Calu3 (cell line): ENCODE measurements at regions not wholly inside any gene's neighbourhood (a gene's known extent, or its start where the extent isn't known, plus 50 kb on each side); places are given as distances from the start of the nearest gene placed in this dataset.

Source experiments
- BruUV-seq: library from RNA; stranded (reverse); fragments of 400-500 nt; replicated peaks from 2 replicates; lab custom pipeline; 2021; lab: Mats Ljungman, UMichigan
- CTCF ChIA-PET: fragments of 300-600 bp; sonication (Branson Sonifier 250); formaldehyde crosslinking; loops from one replicate; lab custom pipeline; 2022; ENCODE audit warnings: antibody characterized with exemption; lab: Charles Lee
- DNase-seq: peaks from one replicate; pipeline ENCODE4 v3.0.0; 2022
- H3K27ac Mint-ChIP-seq: one replicate; pipeline ENCODE4 v1.8.0; 2022; ENCODE audit warnings: mixed read lengths; ENCODE audit not compliant: unreplicated experiment
- H3K27me3 Mint-ChIP-seq: one replicate; pipeline ENCODE4 v1.8.0; 2022; ENCODE audit warnings: mixed read lengths; ENCODE audit not compliant: unreplicated experiment
- H3K36me3 Mint-ChIP-seq: one replicate; pipeline ENCODE4 v1.8.0; 2022; ENCODE audit warnings: mild to moderate bottlenecking, moderate library complexity, mixed read lengths; ENCODE audit not compliant: insufficient read depth, unreplicated experiment
- H3K4me1 Mint-ChIP-seq: one replicate; pipeline ENCODE4 v1.8.0; 2022; ENCODE audit warnings: mild to moderate bottlenecking, low read depth, mixed read lengths; ENCODE audit not compliant: unreplicated experiment
- H3K4me3 Mint-ChIP-seq: one replicate; pipeline ENCODE4 v1.8.0; 2022; ENCODE audit warnings: mild to moderate bottlenecking, low read depth, moderate library complexity, mixed read lengths; ENCODE audit not compliant: unreplicated experiment
- H3K9me3 Mint-ChIP-seq: one replicate; pipeline ENCODE4 v1.8.0; 2022; ENCODE audit warnings: low read depth, mixed read lengths; ENCODE audit not compliant: unreplicated experiment
- intact Hi-C: fragments of 100-400 bp; cut with micrococcal nuclease; formaldehyde crosslinking; loops from one replicate; pipeline ENCODE4 v1.10.0; 2022; ENCODE audit not compliant: unreplicated experiment
- TF ChIP-seq, protein P1 (sequence below): fragments of 200-600 bp; IDR thresholded peaks from one replicate; pipeline ENCODE4 v1.8.0; 2022; ENCODE audit warnings: antibody characterized with exemption; ENCODE audit not compliant: unreplicated experiment

DNA sequence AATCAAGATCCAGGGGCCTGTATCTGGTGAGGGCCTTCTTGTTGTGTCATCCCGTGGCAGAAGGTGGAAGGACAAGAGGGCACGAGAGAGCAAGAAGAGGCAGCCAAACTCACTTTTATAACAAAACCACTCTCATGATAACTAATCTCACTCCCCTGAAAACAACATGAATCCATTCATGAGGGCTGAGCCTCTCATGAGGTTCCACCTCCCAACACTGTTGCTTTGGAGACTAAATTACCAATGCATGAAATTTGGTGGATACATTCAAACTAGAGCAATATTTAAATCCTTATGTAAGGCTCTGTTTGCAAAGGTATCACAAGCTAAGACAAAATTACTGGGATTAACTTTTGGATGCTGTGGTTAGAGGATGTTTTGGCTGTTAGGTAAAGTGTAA, 470.1 kb upstream of the NOVA1 start:
- BruUV-seq = no TSS peak
- TF ChIP-seq, protein P1, sequence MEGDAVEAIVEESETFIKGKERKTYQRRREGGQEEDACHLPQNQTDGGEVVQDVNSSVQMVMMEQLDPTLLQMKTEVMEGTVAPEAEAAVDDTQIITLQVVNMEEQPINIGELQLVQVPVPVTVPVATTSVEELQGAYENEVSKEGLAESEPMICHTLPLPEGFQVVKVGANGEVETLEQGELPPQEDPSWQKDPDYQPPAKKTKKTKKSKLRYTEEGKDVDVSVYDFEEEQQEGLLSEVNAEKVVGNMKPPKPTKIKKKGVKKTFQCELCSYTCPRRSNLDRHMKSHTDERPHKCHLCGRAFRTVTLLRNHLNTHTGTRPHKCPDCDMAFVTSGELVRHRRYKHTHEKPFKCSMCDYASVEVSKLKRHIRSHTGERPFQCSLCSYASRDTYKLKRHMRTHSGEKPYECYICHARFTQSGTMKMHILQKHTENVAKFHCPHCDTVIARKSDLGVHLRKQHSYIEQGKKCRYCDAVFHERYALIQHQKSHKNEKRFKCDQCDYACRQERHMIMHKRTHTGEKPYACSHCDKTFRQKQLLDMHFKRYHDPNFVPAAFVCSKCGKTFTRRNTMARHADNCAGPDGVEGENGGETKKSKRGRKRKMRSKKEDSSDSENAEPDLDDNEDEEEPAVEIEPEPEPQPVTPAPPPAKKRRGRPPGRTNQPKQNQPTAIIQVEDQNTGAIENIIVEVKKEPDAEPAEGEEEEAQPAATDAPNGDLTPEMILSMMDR = no peak
- Mint-ChIP-seq H3K27ac (no peak overlapping the region), H3K36me3 (no peaks in the 10 kb centered on the region), H3K4me3 (no peak overlapping the region), H3K4me1 (no peaks in the 10 kb centered on the region), H3K9me3 (peaks cover 3% of the 10 kb centered on the region), H3K27me3 (no peaks in the 10 kb centered on the region)
- intact Hi-C loops = no loop called here
- no peak for DNase-seq
- CTCF ChIA-PET = no interaction called here

DNA sequence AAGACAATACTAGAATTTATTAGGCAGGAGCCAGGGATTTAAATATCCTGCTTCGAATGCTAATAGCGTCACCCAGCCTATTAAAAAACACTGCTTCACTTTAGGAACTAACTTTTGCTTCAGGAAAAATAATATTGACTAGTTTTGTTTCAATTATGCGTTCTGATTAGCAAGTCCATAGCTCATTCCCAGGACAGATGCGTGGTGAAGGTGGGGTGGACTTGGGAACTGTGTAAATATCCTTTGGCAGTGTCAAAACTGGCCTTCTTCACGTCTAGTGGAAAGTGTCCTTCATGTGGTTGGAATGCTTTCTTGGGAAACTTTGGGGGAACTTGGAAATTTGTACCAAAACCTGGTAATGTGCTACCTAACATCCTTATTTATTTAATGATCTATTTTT, 474.8 kb upstream of the NOVA1 start:
- Mint-ChIP-seq H3K4me1 (no peaks in the 10 kb centered on the region), H3K27me3 (no peaks in the 10 kb centered on the region), H3K36me3 (no peaks in the 10 kb centered on the region), H3K4me3 (no peak overlapping the region), H3K27ac (no peak overlapping the region), H3K9me3 (peaks cover 3% of the 10 kb centered on the region)
- no peak for DNase-seq
- CTCF ChIA-PET = no interaction called here
- TF ChIP-seq, protein P1 = no peak
- BruUV-seq = no TSS peak
- intact Hi-C loops = no loop called here

DNA sequence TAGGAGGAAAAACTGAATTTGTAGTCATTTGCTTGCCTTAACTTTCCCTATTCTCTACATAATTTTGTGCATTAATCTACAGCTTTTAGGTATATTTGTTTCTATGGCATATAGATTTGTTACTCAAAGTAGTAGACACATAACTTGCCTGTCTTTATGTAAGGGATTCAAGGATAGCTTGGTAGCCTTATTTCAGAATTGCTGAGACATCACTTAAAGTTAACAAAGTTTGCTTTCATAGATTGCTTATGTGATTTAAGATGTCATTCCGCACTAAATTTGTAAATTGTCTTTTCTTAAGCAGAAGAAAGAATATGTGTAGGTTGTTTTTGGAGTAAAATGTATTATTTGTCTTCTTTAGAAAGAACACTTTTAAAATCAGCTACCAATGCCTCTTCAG, 477.7 kb upstream of the NOVA1 start:
- no peak for DNase-seq
- Mint-ChIP-seq H3K9me3 (peaks cover 7% of the 10 kb centered on the region), H3K4me3 (no peak overlapping the region), H3K36me3 (no peaks in the 10 kb centered on the region), H3K27me3 (no peaks in the 10 kb centered on the region), H3K4me1 (no peaks in the 10 kb centered on the region), H3K27ac (no peak overlapping the region)
- TF ChIP-seq, protein P1 = no peak
- intact Hi-C loops = no loop called here
- no TSS peak for BruUV-seq
- CTCF ChIA-PET = no interaction called here

DNA sequence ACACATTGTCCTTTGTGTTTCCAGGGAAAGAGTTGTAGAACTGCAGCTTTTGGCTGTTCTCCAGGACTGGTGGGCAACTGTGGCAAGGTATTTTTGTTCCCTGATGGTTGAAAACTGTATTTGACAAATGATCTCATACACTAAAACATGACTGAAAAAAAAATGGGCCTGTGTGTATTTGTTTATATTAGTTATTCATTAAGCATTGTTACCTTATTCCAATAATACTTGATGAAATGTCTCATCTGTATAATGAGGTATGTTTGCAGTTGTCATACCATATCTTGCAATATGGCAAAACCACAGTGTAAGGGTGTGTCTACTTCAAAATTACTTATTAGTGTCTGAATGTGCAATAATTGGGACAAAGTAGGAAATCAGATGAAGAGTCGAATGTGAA, 479.4 kb upstream of the NOVA1 start:
- CTCF ChIA-PET = no interaction called here
- peaks cover 7% of the 10 kb centered on the region for H3K9me3 Mint-ChIP-seq
- intact Hi-C loops = no loop called here
- DNase-seq = no peak
- no peaks in the 10 kb centered on the region for H3K27me3 Mint-ChIP-seq
- no peak overlapping the region for H3K4me3 Mint-ChIP-seq
- TF ChIP-seq, protein P1 = no peak
- H3K36me3 Mint-ChIP-seq = no peaks in the 10 kb centered on the region
- no peaks in the 10 kb centered on the region for H3K4me1 Mint-ChIP-seq
- no TSS peak for BruUV-seq
- H3K27ac Mint-ChIP-seq = peak overlapping the region; percentile 48
